ENCODE measurements at regions not wholly inside any gene's neighbourhood (a gene's known extent, or its start where the extent isn't known, plus 50 kb on each side); places are given as distances from the start of the nearest gene placed in this dataset.

DNA sequence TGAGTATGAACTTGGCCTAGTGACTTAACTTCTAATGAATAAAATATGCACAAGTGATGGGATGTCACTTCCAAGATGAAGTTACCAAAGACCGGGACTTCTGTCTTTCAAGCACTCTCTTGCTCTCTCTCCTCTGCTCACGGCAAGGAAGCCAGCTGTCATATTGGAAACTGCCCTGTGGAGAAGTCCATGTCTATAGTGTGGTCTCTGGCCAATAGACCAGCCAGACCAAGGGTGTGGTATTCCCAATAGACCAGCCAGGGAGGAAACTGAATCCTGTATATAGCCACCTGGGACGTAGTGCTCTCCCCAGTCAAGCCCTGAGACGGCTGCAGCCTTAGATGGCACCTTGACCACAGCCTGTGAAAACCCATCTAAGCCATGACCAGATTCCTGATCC is 93.2 kb upstream of the ALX4 start:
- H3K9me3 ChIP-seq: no peaks in the 10 kb centered on the region
- H3K27me3 ChIP-seq: no peaks in the 10 kb centered on the region
- TF ChIP-seq, protein P1, sequence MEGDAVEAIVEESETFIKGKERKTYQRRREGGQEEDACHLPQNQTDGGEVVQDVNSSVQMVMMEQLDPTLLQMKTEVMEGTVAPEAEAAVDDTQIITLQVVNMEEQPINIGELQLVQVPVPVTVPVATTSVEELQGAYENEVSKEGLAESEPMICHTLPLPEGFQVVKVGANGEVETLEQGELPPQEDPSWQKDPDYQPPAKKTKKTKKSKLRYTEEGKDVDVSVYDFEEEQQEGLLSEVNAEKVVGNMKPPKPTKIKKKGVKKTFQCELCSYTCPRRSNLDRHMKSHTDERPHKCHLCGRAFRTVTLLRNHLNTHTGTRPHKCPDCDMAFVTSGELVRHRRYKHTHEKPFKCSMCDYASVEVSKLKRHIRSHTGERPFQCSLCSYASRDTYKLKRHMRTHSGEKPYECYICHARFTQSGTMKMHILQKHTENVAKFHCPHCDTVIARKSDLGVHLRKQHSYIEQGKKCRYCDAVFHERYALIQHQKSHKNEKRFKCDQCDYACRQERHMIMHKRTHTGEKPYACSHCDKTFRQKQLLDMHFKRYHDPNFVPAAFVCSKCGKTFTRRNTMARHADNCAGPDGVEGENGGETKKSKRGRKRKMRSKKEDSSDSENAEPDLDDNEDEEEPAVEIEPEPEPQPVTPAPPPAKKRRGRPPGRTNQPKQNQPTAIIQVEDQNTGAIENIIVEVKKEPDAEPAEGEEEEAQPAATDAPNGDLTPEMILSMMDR (IDR thresholded peaks at IDR 0.05): no peak
- TF ChIP-seq POLR2A (IDR thresholded peaks at IDR 0.05): no peak
- no peak for DNase-seq
- intact Hi-C loops (cut with DNase I; ENCODE audit: low total_unique reads): no loop called here
- H3K36me3 ChIP-seq: no peaks in the 10 kb centered on the region
- H3K27ac ChIP-seq: no peak overlapping the region
- H3K4me3 ChIP-seq: no peak overlapping the region
- H3K4me1 ChIP-seq: no peaks in the 10 kb centered on the region

GRCh38 chr11:44403587-44404273 is 93.8 kb upstream of the ALX4 start:
- Histone ChIP-seq H3K27ac (no peak overlapping the region), H3K4me1 (no peaks in the 10 kb centered on the region), H3K4me3 (no peak overlapping the region), H3K27me3 (no peaks in the 10 kb centered on the region), H3K36me3 (no peaks in the 10 kb centered on the region), H3K9me3 (no peaks in the 10 kb centered on the region)
- TF ChIP-seq, protein P1 (IDR thresholded peaks at IDR 0.05): no peak
- TF ChIP-seq POLR2A (IDR thresholded peaks at IDR 0.05): no peak
- intact Hi-C loops (cut with DNase I; ENCODE audit: low total_unique reads): no loop called here
- DNase-seq: no peak

- no peak overlapping the region for H3K27ac ChIP-seq
- H3K4me1 ChIP-seq: no peaks in the 10 kb centered on the region
- TF ChIP-seq, protein P1 (IDR thresholded peaks at IDR 0.05): no peak
- no peak for TF ChIP-seq POLR2A (IDR thresholded peaks at IDR 0.05)
- intact Hi-C loops (cut with DNase I; ENCODE audit: low total_unique reads): no loop called here
- H3K27me3 ChIP-seq: no peaks in the 10 kb centered on the region
- no peaks in the 10 kb centered on the region for H3K9me3 ChIP-seq
- DNase-seq: no peak
- H3K36me3 ChIP-seq: no peaks in the 10 kb centered on the region
- H3K4me3 ChIP-seq: no peak overlapping the region
These were observed 94.4 kb upstream of the ALX4 start for GRCh38 chr11:44404301-44404700.

DNA sequence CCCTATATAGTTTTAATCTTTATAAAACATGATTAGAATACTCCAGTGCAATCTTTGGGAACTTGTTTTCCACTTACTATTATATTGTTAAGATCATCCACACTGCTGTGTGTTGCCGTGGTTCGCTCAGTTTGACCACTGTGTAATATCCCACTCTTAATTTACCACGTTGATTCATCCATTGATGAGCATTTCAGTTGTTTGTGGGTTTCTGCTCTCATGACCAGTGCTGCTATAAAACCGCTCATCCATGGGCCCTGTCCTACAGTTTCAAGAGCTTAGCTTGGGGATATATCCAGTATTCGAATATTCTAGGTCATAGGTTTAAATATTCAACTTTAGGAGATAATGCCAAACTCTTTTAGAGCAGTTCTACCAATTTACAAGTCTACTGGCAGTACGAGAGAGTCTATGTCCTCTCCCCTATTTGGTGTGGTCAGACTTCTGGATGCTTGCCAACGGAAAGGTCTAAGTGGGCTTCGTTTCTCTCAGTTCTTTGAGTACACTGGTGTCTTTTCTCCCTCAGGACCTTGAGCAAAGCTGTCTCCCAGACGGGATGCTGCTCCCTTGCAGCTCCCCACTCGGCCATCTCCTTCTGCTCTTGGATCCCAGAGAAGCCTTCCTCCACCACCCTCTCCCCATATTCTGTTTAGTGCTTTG is 94.9 kb upstream of the ALX4 start:
- no peaks in the 10 kb centered on the region for H3K4me1 ChIP-seq
- H3K36me3 ChIP-seq: no peaks in the 10 kb centered on the region
- TF ChIP-seq, protein P1 (IDR thresholded peaks at IDR 0.05): no peak
- TF ChIP-seq POLR2A (IDR thresholded peaks at IDR 0.05): no peak
- no peaks in the 10 kb centered on the region for H3K27me3 ChIP-seq
- no peak overlapping the region for H3K27ac ChIP-seq
- H3K4me3 ChIP-seq: no peak overlapping the region
- intact Hi-C loops (cut with DNase I; ENCODE audit: low total_unique reads): no loop called here
- H3K9me3 ChIP-seq: no peaks in the 10 kb centered on the region
- no peak for DNase-seq

DNA sequence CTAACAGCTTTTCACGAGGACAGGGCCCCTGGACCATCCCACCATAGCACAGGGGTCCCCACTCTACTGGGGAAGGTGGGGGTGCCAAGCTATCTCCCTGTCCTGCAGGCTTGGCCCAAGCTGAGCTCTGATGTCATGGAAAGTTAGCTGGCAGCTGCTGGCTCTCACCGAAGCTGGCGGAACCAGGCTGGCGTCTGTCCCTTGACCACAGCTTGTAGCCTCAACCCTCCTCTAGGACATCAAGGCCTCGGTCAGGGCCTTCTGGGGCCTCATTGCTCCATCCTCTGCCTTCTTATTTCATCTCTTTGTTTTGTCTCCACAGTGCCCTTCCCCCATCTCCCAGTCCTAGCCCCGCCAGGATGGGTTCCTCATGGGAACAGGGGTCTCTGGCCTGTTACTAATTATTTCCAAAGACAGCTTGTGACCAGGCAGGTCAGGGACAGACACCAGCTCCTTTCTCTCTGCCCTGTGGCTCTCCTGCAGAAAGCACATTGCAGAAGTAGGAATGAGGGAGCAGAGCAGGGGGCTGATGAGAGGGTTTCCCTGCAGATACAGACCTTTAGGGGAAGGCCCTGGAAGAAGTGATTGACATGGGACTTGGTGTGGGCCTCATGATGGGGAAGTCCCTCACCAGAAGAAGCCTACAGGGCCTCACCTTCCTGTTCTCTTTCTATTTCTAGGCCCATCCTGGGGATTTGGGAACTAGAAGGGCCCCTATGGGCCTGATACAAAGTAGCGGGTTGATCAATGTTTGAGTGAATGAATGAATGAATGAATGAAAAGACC is 97.5 kb upstream of the ALX4 start:
- Histone ChIP-seq H3K36me3 (no peaks in the 10 kb centered on the region), H3K9me3 (no peaks in the 10 kb centered on the region), H3K4me3 (no peak overlapping the region), H3K4me1 (no peaks in the 10 kb centered on the region), H3K27me3 (no peaks in the 10 kb centered on the region), H3K27ac (no peak overlapping the region)
- no peak for DNase-seq
- no peak for TF ChIP-seq POLR2A (IDR thresholded peaks at IDR 0.05)
- TF ChIP-seq, protein P1 (IDR thresholded peaks at IDR 0.05): no peak
- intact Hi-C loops (cut with DNase I; ENCODE audit: low total_unique reads): no loop called here

Measured in uterus (tissue), 3 donors.